BE2C (cell line): ENCODE measurements at regions not wholly inside any gene's neighbourhood (a gene's known extent, or its start where the extent isn't known, plus 50 kb on each side); places are given as distances from the start of the nearest gene placed in this dataset.

Source experiments
- DNase-seq: peaks from one replicate; pipeline ENCODE4 v3.0.0-alpha.2; 2020
- H3K27me3 ChIP-seq: fragments of 250-450 bp; sonication (Bioruptor Pico); 2 replicates; pipeline ENCODE4 v1.5.1; 2020; ENCODE audit warnings: mild to moderate bottlenecking
- H3K36me3 ChIP-seq: fragments of 250-450 bp; sonication (Bioruptor Pico); 2 replicates; pipeline ENCODE4 v1.5.1; 2020; ENCODE audit warnings: mild to moderate bottlenecking
- H3K4me1 ChIP-seq: fragments of 250-450 bp; sonication (Bioruptor Pico); 2 replicates; pipeline ENCODE4 v1.5.1; 2020
- H3K4me3 ChIP-seq: 2 replicates; pipeline ENCODE4 v1.5.1; 2011; ENCODE audit warnings: low read depth, low read length
- H3K9me3 ChIP-seq: fragments of 250-450 bp; sonication (Bioruptor Pico); 2 replicates; pipeline ENCODE4 v1.5.1; 2020
- CTCF ChIP-seq: IDR thresholded peaks from 2 replicates; pipeline ENCODE4 v1.5.1; 2012; ENCODE audit warnings: mild to moderate bottlenecking, low read depth, low read length

DNA sequence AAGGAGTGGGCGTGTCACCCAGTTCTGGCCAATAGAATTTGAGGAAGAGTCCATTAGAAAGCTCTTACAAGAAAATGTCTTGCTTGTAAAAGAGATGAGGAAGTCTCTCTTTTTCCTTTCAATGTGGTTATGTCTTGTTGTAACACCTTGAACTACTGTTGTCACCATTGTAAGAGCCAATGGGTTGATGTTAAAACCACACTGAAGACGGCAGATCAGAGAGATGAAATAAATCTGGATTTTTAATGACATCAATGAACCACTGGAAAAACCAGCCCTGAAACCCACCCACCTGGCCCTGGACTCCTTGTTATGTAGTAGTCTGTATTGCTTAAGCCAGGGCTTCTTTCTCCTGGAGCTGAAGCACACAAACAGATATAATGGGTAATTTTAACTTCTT is 83.8 kb upstream of the ERCC6L2 start:
- no peak for TF ChIP-seq CTCF
- no peaks in the 10 kb centered on the region for H3K27me3 ChIP-seq
- no peaks in the 10 kb centered on the region for H3K4me1 ChIP-seq
- no peak overlapping the region for H3K4me3 ChIP-seq
- H3K36me3 ChIP-seq: no peaks in the 10 kb centered on the region
- no peaks in the 10 kb centered on the region for H3K9me3 ChIP-seq
- no peak for DNase-seq

DNA sequence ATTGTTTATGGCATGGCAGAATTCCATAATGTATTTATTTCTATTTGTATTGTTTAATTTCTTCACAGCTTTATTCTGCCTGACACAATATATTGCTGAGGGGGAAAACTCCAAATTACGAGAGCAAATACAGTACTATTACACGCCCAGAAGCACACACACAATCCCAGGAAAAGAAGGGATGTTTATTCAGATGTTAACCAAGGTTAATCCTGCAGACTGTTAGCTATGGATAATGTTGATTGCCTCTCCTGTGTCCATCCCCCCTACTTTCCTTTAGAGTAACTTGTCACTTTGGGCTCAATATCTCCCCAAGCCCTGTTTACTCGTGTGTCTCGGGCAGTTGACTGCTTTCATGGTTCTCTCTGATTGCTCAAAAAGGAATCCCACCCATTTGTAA is 84.2 kb upstream of the ERCC6L2 start:
- H3K4me3 ChIP-seq: no peak overlapping the region
- H3K9me3 ChIP-seq: no peaks in the 10 kb centered on the region
- no peaks in the 10 kb centered on the region for H3K36me3 ChIP-seq
- no peaks in the 10 kb centered on the region for H3K4me1 ChIP-seq
- no peak for DNase-seq
- TF ChIP-seq CTCF: no peak
- no peaks in the 10 kb centered on the region for H3K27me3 ChIP-seq

DNA sequence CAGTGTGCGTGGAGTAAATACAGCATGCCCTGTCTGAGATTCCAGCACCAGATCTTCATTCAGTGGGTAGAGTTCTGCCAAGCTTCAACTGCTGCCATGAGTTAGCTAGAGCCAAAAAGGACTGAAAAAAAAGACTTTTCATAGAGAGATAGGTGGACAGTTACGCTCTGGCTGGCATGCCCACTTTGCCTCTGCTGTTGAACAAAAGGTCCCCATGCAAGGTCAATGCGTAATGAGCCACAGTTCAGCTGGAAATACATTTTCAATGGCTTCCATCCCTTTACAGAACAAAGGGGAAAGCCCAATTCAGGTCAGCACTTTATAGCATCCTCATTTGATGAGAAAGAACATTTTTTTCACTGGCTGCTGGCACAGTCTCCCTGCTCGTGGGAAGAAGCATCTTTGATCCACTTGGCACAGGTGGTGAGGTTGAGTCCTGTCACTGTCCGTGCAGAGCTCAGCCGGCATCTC is 86.9 kb upstream of the ERCC6L2 start:
- Histone ChIP-seq H3K36me3 (no peaks in the 10 kb centered on the region), H3K9me3 (no peaks in the 10 kb centered on the region), H3K27me3 (no peaks in the 10 kb centered on the region), H3K4me1 (no peaks in the 10 kb centered on the region), H3K4me3 (no peak overlapping the region)
- DNase-seq: no peak
- no peak for TF ChIP-seq CTCF

DNA sequence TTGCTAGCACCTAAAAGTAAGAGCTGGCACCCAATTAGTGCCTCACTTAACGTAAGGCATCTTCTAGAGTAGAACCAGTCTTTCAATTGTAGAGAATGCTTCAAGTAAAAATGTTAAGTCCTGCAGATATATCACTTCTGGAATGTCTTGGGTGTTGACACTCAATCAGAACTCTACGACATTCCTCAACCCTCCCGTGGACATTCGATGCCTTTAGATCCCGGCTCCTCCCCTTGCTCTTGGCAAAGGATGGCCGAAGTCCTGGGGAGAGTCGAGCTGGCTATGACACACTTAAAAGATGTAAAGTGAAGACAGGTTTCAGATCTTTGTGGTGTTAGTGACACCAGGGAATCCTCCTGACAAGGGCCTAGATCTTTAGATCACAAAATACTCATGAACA is 87.5 kb upstream of the ERCC6L2 start:
- Histone ChIP-seq H3K4me3 (no peak overlapping the region), H3K36me3 (no peaks in the 10 kb centered on the region), H3K4me1 (no peaks in the 10 kb centered on the region), H3K27me3 (no peaks in the 10 kb centered on the region), H3K9me3 (no peaks in the 10 kb centered on the region)
- no peak for TF ChIP-seq CTCF
- DNase-seq: no peak

- TF ChIP-seq CTCF: no peak
These were observed 90.3 kb upstream of the ERCC6L2 start for GRCh38 chr9:95785209-95785608.

GRCh38 chr9:95784318-95784717 is 91.2 kb upstream of the ERCC6L2 start:
- no peak for TF ChIP-seq CTCF
- Histone ChIP-seq H3K4me1 (no peaks in the 10 kb centered on the region), H3K9me3 (no peaks in the 10 kb centered on the region), H3K27me3 (no peaks in the 10 kb centered on the region), H3K36me3 (no peaks in the 10 kb centered on the region), H3K4me3 (no peak overlapping the region)
- DNase-seq: no peak

More at GRCh38 chr9:95785209-95785608, 90.3 kb upstream of the ERCC6L2 start:
- no peak for DNase-seq
- Histone ChIP-seq H3K4me1 (no peaks in the 10 kb centered on the region), H3K4me3 (no peak overlapping the region), H3K36me3 (no peaks in the 10 kb centered on the region), H3K27me3 (no peaks in the 10 kb centered on the region), H3K9me3 (no peaks in the 10 kb centered on the region)
